ENCODE measurements at regions not wholly inside any gene's neighbourhood (a gene's known extent, or its start where the extent isn't known, plus 50 kb on each side); places are given as distances from the start of the nearest gene placed in this dataset.
"Not testable (repeated sequence)": the region's sequence is repeated elsewhere in the genome, so short reads cannot be mapped to it uniquely, and the experiment has no call there.

GRCh38 chr7:145795132-145795531 is 321.5 kb upstream of the CNTNAP2 start:
- no peak for DNase-seq (ENCODE audit: low read depth)

DNA sequence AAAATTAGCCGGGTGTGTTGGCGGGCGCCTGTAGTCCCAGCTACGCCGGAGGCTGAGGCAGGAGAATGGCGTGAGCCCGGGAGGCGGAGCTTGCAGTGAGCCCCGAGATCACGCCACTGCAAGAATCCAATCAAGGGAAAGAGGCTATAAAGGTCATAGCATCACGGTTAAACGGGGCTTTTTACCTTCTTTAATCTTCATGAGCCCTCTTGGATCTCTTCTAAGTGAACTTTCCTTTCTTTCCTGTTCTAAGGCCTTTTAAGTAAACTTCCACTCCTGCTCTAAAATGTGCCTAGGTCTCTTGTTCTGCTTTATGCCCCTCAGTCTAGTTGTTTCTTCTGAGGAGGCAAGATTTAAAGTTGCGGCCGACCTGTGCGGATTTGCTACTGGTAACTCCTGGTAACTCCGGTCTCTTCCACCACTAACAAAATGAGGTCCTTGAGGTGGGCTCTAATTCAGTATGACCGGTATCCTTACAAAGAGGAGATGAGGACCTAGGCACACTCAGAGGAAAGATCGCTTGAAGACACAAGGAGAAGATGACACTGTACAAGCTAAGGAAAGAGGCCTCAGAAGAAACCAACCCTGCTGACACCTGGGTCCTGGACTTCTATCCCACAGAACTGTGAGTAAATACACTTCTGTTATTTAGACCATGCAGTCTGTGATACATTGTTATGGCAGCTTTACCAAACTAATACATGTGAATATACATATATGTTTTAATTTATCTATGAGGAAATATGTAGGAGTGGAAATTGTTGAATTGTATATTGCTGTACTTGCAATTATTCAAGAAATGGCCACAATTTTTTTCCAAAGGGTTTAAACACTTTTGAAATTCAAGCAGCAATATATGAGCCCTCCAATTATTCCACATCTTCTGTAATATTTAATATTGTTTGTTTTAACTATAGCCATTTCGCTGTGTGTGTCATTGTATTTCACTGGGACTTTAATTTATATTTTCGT is 331.5 kb upstream of the CNTNAP2 start:
- DNase-seq (ENCODE audit: low read depth), result peak; percentile 31

GRCh38 chr7:145781388-145781787 is 335.2 kb upstream of the CNTNAP2 start:
- DNase-seq (ENCODE audit: low read depth), result not testable (repeated sequence)

DNA sequence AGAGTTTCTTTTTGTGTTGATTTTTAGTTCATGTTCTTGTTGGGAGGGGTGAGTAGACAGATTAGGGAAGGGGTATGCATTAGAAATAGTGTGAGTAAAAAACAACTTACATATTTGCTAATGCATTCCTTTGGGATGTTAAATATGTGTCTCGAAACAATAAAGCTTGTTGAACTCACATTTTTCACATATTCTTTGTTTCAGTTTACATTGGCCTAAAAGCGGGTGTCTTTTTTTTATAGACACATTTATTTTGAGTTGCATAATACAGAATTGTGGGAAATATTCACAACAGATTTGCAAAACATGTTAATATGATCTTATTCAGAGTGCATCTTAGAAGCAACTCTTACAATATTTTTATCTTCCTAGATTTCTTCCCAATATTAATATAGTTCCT is 337.5 kb upstream of the CNTNAP2 start:
- DNase-seq (ENCODE audit: low read depth), result no peak

DNA sequence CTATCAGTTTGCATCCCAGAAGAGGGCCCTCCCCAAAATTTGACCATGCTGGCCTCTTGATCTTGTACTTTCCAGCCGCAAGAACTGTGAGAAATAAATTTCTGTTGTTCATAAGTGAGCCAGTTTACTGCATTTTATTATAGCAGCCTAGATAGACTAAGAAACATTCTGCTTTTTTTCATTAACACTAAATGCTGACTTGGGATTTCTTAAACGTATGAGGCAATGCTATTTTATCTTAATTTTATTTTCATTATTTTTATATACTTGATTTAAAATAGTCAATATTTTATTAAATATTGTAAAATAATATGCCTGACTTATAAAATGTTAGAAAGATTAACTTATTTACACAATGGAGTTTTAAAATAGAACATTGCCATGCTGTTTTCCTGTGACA is 341.8 kb upstream of the CNTNAP2 start:
- no peak for DNase-seq (ENCODE audit: low read depth)

GRCh38 chr7:145753004-145753403 is 363.6 kb upstream of the CNTNAP2 start:
- DNase-seq (ENCODE audit: low read depth), result no peak

GRCh38 chr7:145737617-145738016 is 379.0 kb upstream of the CNTNAP2 start:
- no peak for DNase-seq (ENCODE audit: low read depth)

GRCh38 chr7:145735061-145735460 is 381.5 kb upstream of the CNTNAP2 start:
- no peak for DNase-seq (ENCODE audit: low read depth)

DNA sequence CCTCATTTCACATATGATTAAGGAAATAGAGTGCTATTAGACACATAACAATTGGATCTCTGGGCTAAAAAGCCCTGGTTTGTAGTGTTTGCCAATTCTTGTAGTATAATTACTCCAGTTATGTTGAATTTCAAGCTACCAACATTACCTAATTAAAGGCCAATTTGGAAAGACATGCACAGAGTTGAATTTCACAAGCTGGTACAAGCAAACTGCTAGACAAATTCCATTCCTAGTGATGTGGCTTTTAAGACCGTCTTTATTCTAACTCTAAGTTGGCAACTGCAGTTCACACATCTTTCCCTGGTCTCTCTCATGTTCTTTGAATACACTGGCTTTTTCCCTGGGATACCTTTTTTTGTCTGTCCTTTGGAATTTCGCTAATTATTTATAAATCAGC is 384.1 kb upstream of the CNTNAP2 start:
- DNase-seq (ENCODE audit: low read depth), result no peak

- peak; percentile 5 for DNase-seq (ENCODE audit: low read depth)
These were observed 386.9 kb upstream of the CNTNAP2 start for GRCh38 chr7:145729691-145730090.

DNA sequence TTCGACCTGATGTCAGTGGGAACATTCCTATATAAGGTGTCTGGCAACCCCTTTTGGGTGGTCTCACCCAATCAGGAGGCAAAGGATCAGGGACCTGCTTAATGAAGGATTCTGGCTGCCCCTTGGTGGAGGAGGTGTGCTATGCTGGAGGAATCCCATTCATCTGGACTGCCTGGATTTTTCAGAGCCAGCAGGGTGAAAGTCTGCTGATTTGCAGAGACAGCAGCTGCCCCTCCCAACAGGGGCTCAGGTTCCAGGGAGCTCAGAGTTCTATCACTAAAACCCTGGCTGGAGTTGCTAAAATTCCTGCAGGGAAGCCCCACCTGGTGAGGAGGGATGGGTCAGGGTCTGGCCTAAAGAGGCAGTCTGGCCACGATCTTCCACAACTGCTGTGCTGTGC is 398.5 kb upstream of the CNTNAP2 start:
- no peak for DNase-seq (ENCODE audit: low read depth)

- no peak for DNase-seq (ENCODE audit: low read depth)
These were observed 416.1 kb upstream of the CNTNAP2 start for GRCh38 chr7:145700488-145700887.

DNA sequence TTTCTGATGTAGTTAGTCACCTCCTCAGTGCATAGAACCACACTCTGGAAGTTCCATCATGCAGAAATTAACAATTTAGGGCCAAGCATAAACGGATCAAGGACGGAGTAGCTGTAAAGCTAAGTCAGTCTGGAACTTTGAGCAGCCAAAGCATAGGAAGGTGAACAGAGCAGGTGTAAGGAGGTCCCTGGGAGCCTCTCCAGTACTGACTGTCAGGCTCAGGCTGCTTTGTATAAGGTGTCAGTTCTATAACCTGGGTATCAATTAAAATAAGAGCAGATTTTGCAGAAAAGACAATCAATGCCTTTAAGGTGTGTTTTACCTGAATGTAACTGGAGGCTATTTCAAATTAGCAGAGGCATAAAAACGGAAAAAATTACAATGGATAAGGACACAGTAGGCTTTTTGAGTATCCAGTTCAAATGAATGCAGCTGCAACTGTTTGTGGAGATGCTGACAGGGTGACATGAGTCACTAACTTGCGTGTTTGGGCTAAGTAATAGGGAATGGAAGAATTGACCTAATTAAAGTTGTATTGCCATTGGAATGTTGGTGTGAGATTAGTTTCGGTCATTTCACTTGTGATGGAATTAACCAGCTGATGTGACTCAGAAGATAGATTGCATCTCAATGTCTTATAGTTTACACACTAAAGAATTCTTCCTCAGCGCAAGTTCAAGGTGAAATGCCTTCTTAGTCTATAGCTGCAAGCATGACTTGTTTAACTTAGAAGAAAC is 417.9 kb upstream of the CNTNAP2 start:
- DNase-seq (ENCODE audit: low read depth), result peak; percentile 58

- DNase-seq (ENCODE audit: low read depth), result not testable (repeated sequence)
These were observed 419.0 kb upstream of the CNTNAP2 start for GRCh38 chr7:145697412-145698107.

DNA sequence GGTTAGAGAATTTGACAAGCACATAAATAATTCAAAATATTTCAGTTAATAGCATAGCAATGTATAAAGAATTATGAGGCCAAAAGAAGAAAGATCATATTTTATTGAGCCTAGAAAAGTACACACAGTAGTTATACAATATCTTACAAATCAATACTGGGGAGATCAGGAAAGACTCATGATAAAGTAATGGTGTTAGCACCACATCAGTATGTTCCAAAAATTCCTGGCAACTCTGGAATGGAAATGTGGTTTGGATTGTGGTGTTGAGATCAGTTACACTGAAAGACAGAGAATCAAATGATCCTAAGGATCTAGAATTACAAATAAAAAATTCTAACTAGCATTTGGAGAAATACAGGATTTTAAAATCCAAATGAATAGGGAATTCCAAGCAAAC is 420.5 kb upstream of the CNTNAP2 start:
- DNase-seq (ENCODE audit: low read depth), result peak; percentile 5

DNA sequence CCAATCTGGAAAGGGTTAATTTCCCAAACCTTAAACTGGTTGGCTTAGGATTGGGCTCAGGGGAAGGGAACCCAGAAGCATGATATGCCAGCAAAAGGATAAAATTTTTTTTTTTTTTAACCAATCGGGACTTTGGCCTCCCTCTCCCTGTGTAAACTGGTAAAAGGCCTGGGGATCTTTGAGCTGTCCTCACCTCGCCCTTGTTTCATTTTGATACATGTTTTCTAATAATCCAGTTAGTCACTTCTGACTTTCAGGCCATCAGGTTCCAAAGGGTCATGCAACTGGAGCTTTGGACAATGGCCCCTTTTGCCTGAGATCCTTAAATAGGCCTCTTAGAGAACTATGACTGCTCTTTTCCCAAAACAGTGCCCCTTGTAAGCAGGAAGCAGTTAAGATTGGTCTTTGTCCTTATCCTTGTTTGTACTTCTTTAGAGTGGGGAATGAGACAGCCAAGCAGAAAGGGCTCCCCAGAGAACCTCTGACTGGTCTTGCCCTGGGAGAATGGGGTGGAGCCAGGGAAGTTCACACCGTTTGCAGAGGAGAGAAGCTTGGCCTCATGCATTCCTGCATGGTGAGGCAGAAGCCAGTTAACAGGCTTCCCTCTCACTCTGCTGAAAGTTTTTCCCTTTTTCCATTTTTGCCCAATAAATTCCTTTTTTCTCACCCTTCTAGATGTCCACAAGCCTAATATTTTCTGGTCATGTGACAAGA is 424.2 kb upstream of the CNTNAP2 start:
- DNase-seq (ENCODE audit: low read depth), result peak; percentile 33

GRCh38 chr7:145691377-145691914 is 425.2 kb upstream of the CNTNAP2 start:
- DNase-seq (ENCODE audit: low read depth), result no peak

DNA sequence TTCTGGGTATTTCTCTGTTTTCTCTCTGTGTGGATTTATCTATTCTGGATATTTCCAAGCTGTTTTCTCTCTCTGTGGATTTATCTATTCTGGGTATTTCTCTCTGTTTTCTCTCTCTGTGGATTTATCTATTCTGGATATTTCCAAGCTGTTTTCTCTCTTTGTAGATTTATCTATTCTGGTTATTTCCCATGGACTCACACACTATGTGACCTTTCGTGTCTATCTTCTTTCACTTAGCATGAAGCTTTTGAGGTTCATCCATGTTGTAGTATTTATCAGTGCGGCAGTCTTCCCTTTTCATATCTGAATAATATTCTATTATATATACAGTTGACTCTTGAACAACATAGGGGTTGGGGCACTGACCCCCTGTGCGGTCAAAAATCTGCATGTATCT is 435.0 kb upstream of the CNTNAP2 start:
- DNase-seq (ENCODE audit: low read depth), result no peak

- DNase-seq (ENCODE audit: low read depth), result no peak
These were observed 435.4 kb upstream of the CNTNAP2 start for GRCh38 chr7:145681159-145681558.

GRCh38 chr7:145665499-145666258 is 450.9 kb upstream of the CNTNAP2 start:
- DNase-seq (ENCODE audit: low read depth), result no peak

GRCh38 chr7:145655666-145656065 is 460.9 kb upstream of the CNTNAP2 start:
- DNase-seq (ENCODE audit: low read depth), result no peak

All from RPMI7951 (cell line).